Ishikawa (cell line): ENCODE measurements at regions not wholly inside any gene's neighbourhood (a gene's known extent, or its start where the extent isn't known, plus 50 kb on each side); places are given as distances from the start of the nearest gene placed in this dataset.

Experiments
- CEBPB ChIP-seq: IDR thresholded peaks from 2 replicates; pipeline ENCODE4 v1.6.1; 2012
- CREB1 ChIP-seq: IDR thresholded peaks from 2 replicates; pipeline ENCODE4 v1.6.1; 2012; ENCODE audit warnings: low read depth
- EGR1 ChIP-seq: IDR thresholded peaks from 2 replicates; pipeline ENCODE4 v1.6.1; 2012
- EP300 ChIP-seq: IDR thresholded peaks from 2 replicates; pipeline ENCODE4 v1.6.1; 2012; ENCODE audit warnings: borderline replicate concordance
- FOXM1 ChIP-seq: IDR thresholded peaks from 2 replicates; pipeline ENCODE4 v1.6.1; 2012; ENCODE audit warnings: low read depth, borderline replicate concordance
- NFIC ChIP-seq: IDR thresholded peaks from 2 replicates; pipeline ENCODE4 v1.6.1; 2012
- RAD21 ChIP-seq: IDR thresholded peaks from 2 replicates; pipeline ENCODE4 v1.6.1; 2012; ENCODE audit warnings: low read depth
- REST ChIP-seq: IDR thresholded peaks from 2 replicates; pipeline ENCODE4 v1.6.1; 2012; ENCODE audit warnings: low read depth, mild to moderate bottlenecking
- TAF1 ChIP-seq: IDR thresholded peaks from 2 replicates; pipeline ENCODE4 v1.6.1; 2012; ENCODE audit warnings: low read depth, mild to moderate bottlenecking
- TCF12 ChIP-seq: IDR thresholded peaks from 2 replicates; pipeline ENCODE4 v1.6.1; 2012; ENCODE audit warnings: low read depth
- TEAD4 ChIP-seq: IDR thresholded peaks from 2 replicates; pipeline ENCODE4 v1.6.1; 2012
- USF1 ChIP-seq: IDR thresholded peaks from 2 replicates; pipeline ENCODE4 v1.6.1; 2012
- YY1 ChIP-seq: IDR thresholded peaks from 2 replicates; pipeline ENCODE4 v1.6.1; 2012; ENCODE audit warnings: low read depth
- ZBTB7A ChIP-seq: IDR thresholded peaks from 2 replicates; pipeline ENCODE4 v1.6.1; 2012; ENCODE audit warnings: low read depth
- TF ChIP-seq, protein P1 (sequence below): IDR thresholded peaks from 2 replicates; pipeline ENCODE4 v1.6.1; 2012

DNA sequence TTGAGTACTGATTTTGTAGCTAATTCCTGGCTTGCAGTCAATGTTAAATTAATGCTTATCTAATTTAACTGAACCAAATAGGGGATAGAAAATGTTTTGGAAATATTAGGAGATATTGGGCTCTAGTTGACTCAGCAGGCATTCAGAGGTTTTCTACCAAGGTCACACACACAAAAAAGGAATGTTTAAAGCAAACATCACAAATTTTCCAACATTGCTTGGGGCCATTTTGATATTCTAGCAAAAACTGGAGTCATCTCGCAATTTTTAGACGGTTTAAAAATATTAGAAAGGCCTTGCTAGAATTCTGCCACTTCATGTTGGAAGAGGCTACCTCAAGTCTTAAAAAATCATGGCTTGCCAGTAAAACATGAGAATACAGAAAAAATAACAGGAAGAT, 2082.1 kb upstream of the RAG2 start:
- no peak for TF ChIP-seq CREB1
- no peak for TF ChIP-seq YY1
- TF ChIP-seq NFIC = no peak

- TF ChIP-seq EP300 (no peak), CREB1 (no peak), TEAD4 (no peak), USF1 (no peak), TCF12 (no peak)
These were observed 2074.4 kb upstream of the RAG2 start for GRCh38 chr11:38672445-38672844.

- TF ChIP-seq USF1 (no peak), TEAD4 (no peak), EP300 (no peak), RAD21 (no peak), REST (no peak), CEBPB (no peak), ZBTB7A (no peak), YY1 (no peak), EGR1 (no peak), FOXM1 (no peak)
These were observed 2069.3 kb upstream of the RAG2 start for GRCh38 chr11:38667359-38667758.

- TF ChIP-seq NFIC = no peak
- no peak for TF ChIP-seq EP300
- no peak for TF ChIP-seq CEBPB
- no peak for TF ChIP-seq YY1
- no peak for TF ChIP-seq RAD21
- no peak for TF ChIP-seq ZBTB7A
These were observed 2050.6 kb upstream of the RAG2 start for GRCh38 chr11:38648604-38649003.

GRCh38 chr11:38646382-38646781, 2048.3 kb upstream of the RAG2 start:
- TF ChIP-seq CEBPB = no peak

DNA sequence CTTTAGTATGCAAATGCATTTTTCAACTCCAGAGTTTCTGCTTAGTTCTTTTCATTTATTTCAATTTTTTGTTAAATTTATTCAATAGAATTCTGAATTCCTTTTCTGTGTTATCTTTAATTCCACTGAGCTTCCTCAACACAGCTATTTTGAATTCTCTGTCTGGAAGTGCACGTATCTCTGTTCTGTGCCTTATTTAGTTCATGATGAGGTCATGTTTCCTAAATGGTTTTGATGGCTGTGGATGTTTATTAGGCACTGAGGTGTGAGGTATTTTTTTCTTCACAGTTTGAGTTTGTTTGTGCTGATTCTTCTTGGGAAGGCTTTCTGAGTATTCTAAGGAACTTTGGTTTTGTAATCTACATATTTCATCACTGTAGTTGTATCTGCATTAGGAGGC, 2042.8 kb upstream of the RAG2 start:
- TF ChIP-seq EGR1 = no peak
- TF ChIP-seq, protein P1, sequence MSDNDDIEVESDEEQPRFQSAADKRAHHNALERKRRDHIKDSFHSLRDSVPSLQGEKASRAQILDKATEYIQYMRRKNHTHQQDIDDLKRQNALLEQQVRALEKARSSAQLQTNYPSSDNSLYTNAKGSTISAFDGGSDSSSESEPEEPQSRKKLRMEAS = no peak
- TF ChIP-seq EP300 = no peak
- TF ChIP-seq FOXM1 = no peak
- TF ChIP-seq TEAD4 = no peak
- no peak for TF ChIP-seq TAF1
- TF ChIP-seq TCF12 = no peak
- no peak for TF ChIP-seq CREB1
- no peak for TF ChIP-seq YY1
- TF ChIP-seq USF1 = no peak
- no peak for TF ChIP-seq REST
- TF ChIP-seq ZBTB7A = no peak

GRCh38 chr11:38612701-38613100, 2014.7 kb upstream of the RAG2 start:
- TF ChIP-seq REST (no peak), YY1 (no peak), EGR1 (no peak), USF1 (no peak), NFIC (no peak), CREB1 (no peak), TAF1 (no peak), TEAD4 (no peak), FOXM1 (no peak), CEBPB (no peak)
- TF ChIP-seq, protein P1 = no peak
